GM18505 (cell line): ENCODE measurements at regions not wholly inside any gene's neighbourhood (a gene's known extent, or its start where the extent isn't known, plus 50 kb on each side); places are given as distances from the start of the nearest gene placed in this dataset.
"Not testable (repeated sequence)": the region's sequence is repeated elsewhere in the genome, so short reads cannot be mapped to it uniquely, and the experiment has no call there.

ENCODE experiments used
- ATAC-seq: cut with Tn5 transposase; IDR thresholded peaks from one replicate; pipeline ENCODE4 v1.9.1; 2021; ENCODE audit not compliant: unreplicated experiment
- POLR2A ChIP-seq: IDR thresholded peaks from 4 replicates; pipeline ENCODE4 v1.6.1; 2011; ENCODE audit warnings: borderline replicate concordance; ENCODE audit not compliant: insufficient read depth, insufficient read length; ENCODE audit errors: extremely low read depth

- no peak for ATAC-seq
- TF ChIP-seq POLR2A, result no peak
Observed at GRCh38 chr16:65319621-65320231, 197.9 kb upstream of the CDH11 start.

GRCh38 chr16:65318590-65319257 lies 196.9 kb upstream of the CDH11 start:
- TF ChIP-seq POLR2A, result no peak
- no peak for ATAC-seq

GRCh38 chr16:65318138-65318537 lies 196.3 kb upstream of the CDH11 start:
- TF ChIP-seq POLR2A, result no peak
- ATAC-seq, result no peak

GRCh38 chr16:65316808-65317207 lies 194.9 kb upstream of the CDH11 start:
- no peak for TF ChIP-seq POLR2A
- no peak for ATAC-seq

GRCh38 chr16:65315081-65315780 lies 193.4 kb upstream of the CDH11 start:
- no peak for TF ChIP-seq POLR2A
- ATAC-seq, result no peak

- no peak for TF ChIP-seq POLR2A
- no peak for ATAC-seq
Observed at GRCh38 chr16:65314627-65315008, 192.8 kb upstream of the CDH11 start.

GRCh38 chr16:65313936-65314626 lies 192.2 kb upstream of the CDH11 start:
- no peak for TF ChIP-seq POLR2A
- ATAC-seq, result no peak

GRCh38 chr16:65312795-65313194 lies 190.9 kb upstream of the CDH11 start:
- no peak for ATAC-seq
- TF ChIP-seq POLR2A, result no peak

GRCh38 chr16:65312071-65312470 lies 190.2 kb upstream of the CDH11 start:
- ATAC-seq, result no peak
- TF ChIP-seq POLR2A, result no peak

- ATAC-seq, result not testable (repeated sequence)
Observed at GRCh38 chr16:65310491-65310890, 188.6 kb upstream of the CDH11 start.

GRCh38 chr16:65309354-65309753 lies 187.5 kb upstream of the CDH11 start:
- no peak for ATAC-seq
- no peak for TF ChIP-seq POLR2A

GRCh38 chr16:65308506-65308905 lies 186.6 kb upstream of the CDH11 start:
- TF ChIP-seq POLR2A, result no peak
- ATAC-seq, result no peak

GRCh38 chr16:65307286-65307685 lies 185.4 kb upstream of the CDH11 start:
- TF ChIP-seq POLR2A, result no peak
- no peak for ATAC-seq

- no peak for TF ChIP-seq POLR2A
- no peak for ATAC-seq
Observed at GRCh38 chr16:65306722-65307121, 184.9 kb upstream of the CDH11 start.
